ENCODE measurements at regions not wholly inside any gene's neighbourhood (a gene's known extent, or its start where the extent isn't known, plus 50 kb on each side); places are given as distances from the start of the nearest gene placed in this dataset.

GRCh38 chr3:64927689-64928088, 239.9 kb upstream of the ADAMTS9 start:
- H4K20me1 ChIP-seq (ENCODE audit: insufficient read depth, low read depth, low read length): no peaks in the 10 kb centered on the region

DNA sequence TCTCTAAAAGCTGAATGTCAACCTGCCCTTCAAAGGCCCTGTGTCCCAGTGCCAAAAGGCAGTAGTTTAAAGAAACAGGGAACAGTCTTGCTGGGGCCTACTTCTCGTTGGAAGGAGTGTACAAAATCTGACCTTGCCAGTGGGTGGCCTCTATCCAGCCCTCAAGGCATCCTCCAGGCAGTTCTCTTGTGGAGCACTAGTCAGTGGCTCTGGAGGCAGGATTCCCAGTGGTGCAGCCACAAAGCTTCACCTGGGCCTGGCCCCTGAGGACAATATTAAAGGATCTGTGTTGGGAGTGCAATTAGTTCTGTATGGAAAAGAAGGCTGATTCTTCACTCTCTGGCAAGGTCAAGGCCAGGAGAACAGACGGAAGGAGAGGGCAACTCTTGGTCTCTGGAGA, 237.8 kb upstream of the ADAMTS9 start:
- H3K36me3 ChIP-seq (ENCODE audit: insufficient read depth, low read length): no peaks in the 10 kb centered on the region
- H3K27me3 ChIP-seq (ENCODE audit: low read length): no peaks in the 10 kb centered on the region
- H3K9me2 ChIP-seq (replicated peaks; ENCODE audit: insufficient read depth, low read length): no peaks in the 10 kb centered on the region
- H2AFZ ChIP-seq (ENCODE audit: low read length): no peak overlapping the region
- no peak for DNase-seq
- no peak overlapping the region for H3K9ac ChIP-seq (ENCODE audit: low read length)
- no peaks in the 10 kb centered on the region for H3K79me2 ChIP-seq (ENCODE audit: low read length)
- no peaks in the 10 kb centered on the region for H3K9me3 ChIP-seq (ENCODE audit: low read length)
- H4K20me1 ChIP-seq (ENCODE audit: insufficient read depth, low read depth, low read length): no peaks in the 10 kb centered on the region
- H3K27ac ChIP-seq (ENCODE audit: low read length): no peak overlapping the region
- H3K4me1 ChIP-seq (ENCODE audit: low read length): no peaks in the 10 kb centered on the region
- no peak overlapping the region for H3K4me3 ChIP-seq (ENCODE audit: low read length)
- H3K4me2 ChIP-seq (ENCODE audit: low read depth, low read length, poor library complexity, severe bottlenecking): no peak overlapping the region

More at GRCh38 chr3:64927689-64928088, 239.9 kb upstream of the ADAMTS9 start:
- DNase-seq: no peak
- H3K9ac ChIP-seq (ENCODE audit: low read length): no peak overlapping the region
- no peak overlapping the region for H2AFZ ChIP-seq (ENCODE audit: low read length)
- no peaks in the 10 kb centered on the region for H3K4me1 ChIP-seq (ENCODE audit: low read length)
- no peaks in the 10 kb centered on the region for H3K27me3 ChIP-seq (ENCODE audit: low read length)
- H3K4me2 ChIP-seq (ENCODE audit: low read depth, low read length, poor library complexity, severe bottlenecking): no peak overlapping the region
- no peaks in the 10 kb centered on the region for H3K9me2 ChIP-seq (replicated peaks; ENCODE audit: insufficient read depth, low read length)
- H3K4me3 ChIP-seq (ENCODE audit: low read length): no peak overlapping the region
- H3K27ac ChIP-seq (ENCODE audit: low read length): no peak overlapping the region
- no peaks in the 10 kb centered on the region for H3K36me3 ChIP-seq (ENCODE audit: insufficient read depth, low read length)
- no peaks in the 10 kb centered on the region for H3K79me2 ChIP-seq (ENCODE audit: low read length)
- 0 out of 2 replicates have a peak, but pooled peaks cover 3% of the 10 kb centered on the region for H3K9me3 ChIP-seq (ENCODE audit: low read length)

- H3K4me3 ChIP-seq (ENCODE audit: low read length): no peak overlapping the region
- no peaks in the 10 kb centered on the region for H3K79me2 ChIP-seq (ENCODE audit: low read length)
- H3K9me3 ChIP-seq (ENCODE audit: low read length): no peaks in the 10 kb centered on the region
- no peak overlapping the region for H2AFZ ChIP-seq (ENCODE audit: low read length)
- no peak overlapping the region for H3K9ac ChIP-seq (ENCODE audit: low read length)
- no peaks in the 10 kb centered on the region for H3K4me1 ChIP-seq (ENCODE audit: low read length)
- no peak overlapping the region for H3K4me2 ChIP-seq (ENCODE audit: low read depth, low read length, poor library complexity, severe bottlenecking)
- H3K9me2 ChIP-seq (replicated peaks; ENCODE audit: insufficient read depth, low read length): no peaks in the 10 kb centered on the region
- no peaks in the 10 kb centered on the region for H4K20me1 ChIP-seq (ENCODE audit: insufficient read depth, low read depth, low read length)
- no peaks in the 10 kb centered on the region for H3K27me3 ChIP-seq (ENCODE audit: low read length)
- no peak overlapping the region for H3K27ac ChIP-seq (ENCODE audit: low read length)
- no peaks in the 10 kb centered on the region for H3K36me3 ChIP-seq (ENCODE audit: insufficient read depth, low read length)
- no peak for DNase-seq
These were observed 237.2 kb upstream of the ADAMTS9 start for GRCh38 chr3:64924961-64925360.

DNA sequence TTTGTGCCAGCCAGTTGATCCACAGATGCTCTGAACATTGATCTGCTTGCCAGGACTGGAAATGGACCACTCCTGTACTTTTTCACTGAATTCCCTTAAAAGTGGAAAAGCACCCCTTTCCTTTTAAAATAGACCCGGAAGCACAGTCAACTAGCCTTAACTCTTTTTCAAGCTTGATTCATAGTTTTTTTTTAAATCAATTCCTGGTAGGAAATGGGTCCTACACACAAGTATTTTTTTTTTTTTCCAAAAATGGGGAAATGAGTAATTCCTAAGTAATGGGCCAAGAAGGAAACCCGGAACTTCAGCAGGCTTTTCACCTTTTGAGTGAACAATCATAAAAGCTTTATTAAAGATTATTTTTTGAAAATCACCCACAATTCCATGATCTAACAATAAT, 234.4 kb upstream of the ADAMTS9 start:
- Histone ChIP-seq H3K36me3 (ENCODE audit: insufficient read depth, low read length) (no peaks in the 10 kb centered on the region), H3K4me3 (ENCODE audit: low read length) (no peak overlapping the region), H4K20me1 (ENCODE audit: insufficient read depth, low read depth, low read length) (no peaks in the 10 kb centered on the region), H3K79me2 (ENCODE audit: low read length) (no peaks in the 10 kb centered on the region), H3K4me2 (ENCODE audit: low read depth, low read length, poor library complexity, severe bottlenecking) (no peak overlapping the region), H3K27ac (ENCODE audit: low read length) (no peak overlapping the region), H3K27me3 (ENCODE audit: low read length) (no peaks in the 10 kb centered on the region), H3K9me2 (replicated peaks; ENCODE audit: insufficient read depth, low read length) (no peaks in the 10 kb centered on the region), H3K4me1 (ENCODE audit: low read length) (no peaks in the 10 kb centered on the region), H3K9ac (ENCODE audit: low read length) (no peak overlapping the region), H2AFZ (ENCODE audit: low read length) (no peak overlapping the region), H3K9me3 (ENCODE audit: low read length) (no peaks in the 10 kb centered on the region)
- no peak for DNase-seq

GRCh38 chr3:64921281-64922065, 233.7 kb upstream of the ADAMTS9 start:
- H4K20me1 ChIP-seq (ENCODE audit: insufficient read depth, low read depth, low read length): no peaks in the 10 kb centered on the region
- H2AFZ ChIP-seq (ENCODE audit: low read length): no peak overlapping the region
- no peak overlapping the region for H3K4me2 ChIP-seq (ENCODE audit: low read depth, low read length, poor library complexity, severe bottlenecking)
- H3K9ac ChIP-seq (ENCODE audit: low read length): no peak overlapping the region
- no peaks in the 10 kb centered on the region for H3K4me1 ChIP-seq (ENCODE audit: low read length)
- H3K27me3 ChIP-seq (ENCODE audit: low read length): no peaks in the 10 kb centered on the region
- no peak overlapping the region for H3K27ac ChIP-seq (ENCODE audit: low read length)
- H3K36me3 ChIP-seq (ENCODE audit: insufficient read depth, low read length): no peaks in the 10 kb centered on the region
- H3K9me3 ChIP-seq (ENCODE audit: low read length): no peaks in the 10 kb centered on the region
- no peaks in the 10 kb centered on the region for H3K79me2 ChIP-seq (ENCODE audit: low read length)
- DNase-seq: no peak
- no peak overlapping the region for H3K4me3 ChIP-seq (ENCODE audit: low read length)
- no peaks in the 10 kb centered on the region for H3K9me2 ChIP-seq (replicated peaks; ENCODE audit: insufficient read depth, low read length)

GRCh38 chr3:64919934-64920333, 232.1 kb upstream of the ADAMTS9 start:
- no peaks in the 10 kb centered on the region for H3K4me1 ChIP-seq (ENCODE audit: low read length)
- H4K20me1 ChIP-seq (ENCODE audit: insufficient read depth, low read depth, low read length): no peaks in the 10 kb centered on the region
- no peak overlapping the region for H3K27ac ChIP-seq (ENCODE audit: low read length)

GRCh38 chr3:64918989-64919388, 231.2 kb upstream of the ADAMTS9 start:
- Histone ChIP-seq H3K9me2 (replicated peaks; ENCODE audit: insufficient read depth, low read length) (no peaks in the 10 kb centered on the region), H3K79me2 (ENCODE audit: low read length) (no peaks in the 10 kb centered on the region), H3K9me3 (ENCODE audit: low read length) (no peaks in the 10 kb centered on the region), H3K36me3 (ENCODE audit: insufficient read depth, low read length) (no peaks in the 10 kb centered on the region), H2AFZ (ENCODE audit: low read length) (no peak overlapping the region), H4K20me1 (ENCODE audit: insufficient read depth, low read depth, low read length) (no peaks in the 10 kb centered on the region), H3K4me1 (ENCODE audit: low read length) (peaks cover 6% of the 10 kb centered on the region), H3K27me3 (ENCODE audit: low read length) (no peaks in the 10 kb centered on the region), H3K4me2 (ENCODE audit: low read depth, low read length, poor library complexity, severe bottlenecking) (no peak overlapping the region), H3K4me3 (ENCODE audit: low read length) (no peak overlapping the region), H3K9ac (ENCODE audit: low read length) (no peak overlapping the region), H3K27ac (ENCODE audit: low read length) (no peak overlapping the region)
- DNase-seq: no peak

More at GRCh38 chr3:64919934-64920333, 232.1 kb upstream of the ADAMTS9 start:
- H3K4me3 ChIP-seq (ENCODE audit: low read length): no peak overlapping the region
- H3K27me3 ChIP-seq (ENCODE audit: low read length): no peaks in the 10 kb centered on the region
- H3K9me2 ChIP-seq (replicated peaks; ENCODE audit: insufficient read depth, low read length): no peaks in the 10 kb centered on the region
- no peak overlapping the region for H3K4me2 ChIP-seq (ENCODE audit: low read depth, low read length, poor library complexity, severe bottlenecking)
- no peak overlapping the region for H2AFZ ChIP-seq (ENCODE audit: low read length)
- no peaks in the 10 kb centered on the region for H3K9me3 ChIP-seq (ENCODE audit: low read length)
- no peaks in the 10 kb centered on the region for H3K79me2 ChIP-seq (ENCODE audit: low read length)
- DNase-seq: no peak
- H3K9ac ChIP-seq (ENCODE audit: low read length): no peak overlapping the region
- no peaks in the 10 kb centered on the region for H3K36me3 ChIP-seq (ENCODE audit: insufficient read depth, low read length)

DNA sequence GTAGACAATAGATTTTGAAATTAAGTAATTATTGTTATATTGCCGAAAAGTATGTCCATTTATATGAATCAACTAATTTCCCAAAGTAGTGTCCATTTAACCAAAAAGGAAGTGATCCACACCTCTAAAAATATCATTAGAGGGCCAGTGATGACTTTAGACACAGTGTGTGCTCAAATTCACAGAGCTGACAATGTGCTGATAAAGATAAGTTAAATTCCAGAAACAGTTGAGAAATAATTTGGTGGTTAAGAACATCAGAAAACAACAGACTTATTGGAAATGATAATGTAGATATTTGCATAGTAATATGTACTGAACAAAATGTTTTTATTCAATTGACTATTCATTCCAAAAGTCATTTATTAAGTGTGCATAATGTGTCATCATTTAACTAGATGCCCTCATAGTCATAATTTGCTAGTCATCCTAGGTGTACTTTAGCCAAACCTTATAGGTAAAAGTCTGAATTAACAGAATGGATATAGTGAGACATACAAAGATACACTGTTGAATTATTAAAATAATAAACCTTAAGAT, 230.2 kb upstream of the ADAMTS9 start:
- Histone ChIP-seq H3K36me3 (ENCODE audit: insufficient read depth, low read length) (no peaks in the 10 kb centered on the region), H3K79me2 (ENCODE audit: low read length) (no peaks in the 10 kb centered on the region), H3K9me3 (ENCODE audit: low read length) (no peaks in the 10 kb centered on the region), H4K20me1 (ENCODE audit: insufficient read depth, low read depth, low read length) (no peaks in the 10 kb centered on the region), H3K4me3 (ENCODE audit: low read length) (no peak overlapping the region), H2AFZ (ENCODE audit: low read length) (no peak overlapping the region), H3K27me3 (ENCODE audit: low read length) (no peaks in the 10 kb centered on the region), H3K9ac (ENCODE audit: low read length) (no peak overlapping the region), H3K9me2 (replicated peaks; ENCODE audit: insufficient read depth, low read length) (no peaks in the 10 kb centered on the region), H3K4me1 (ENCODE audit: low read length) (peaks cover 9% of the 10 kb centered on the region), H3K27ac (ENCODE audit: low read length) (no peak overlapping the region), H3K4me2 (ENCODE audit: low read depth, low read length, poor library complexity, severe bottlenecking) (no peak overlapping the region)
- no peak for DNase-seq
